HG03280 (cell line): ENCODE measurements at regions not wholly inside any gene's neighbourhood (a gene's known extent, or its start where the extent isn't known, plus 50 kb on each side); places are given as distances from the start of the nearest gene placed in this dataset.
A peak's percentile ranks its signal among the peaks of the same experiment; 100 is the strongest.

ENCODE experiments used
- ATAC-seq: cut with Tn5 transposase; IDR thresholded peaks from one replicate; pipeline ENCODE4 v1.9.1; 2021; ENCODE audit warnings: mild to moderate bottlenecking, moderate library complexity; ENCODE audit not compliant: unreplicated experiment

DNA sequence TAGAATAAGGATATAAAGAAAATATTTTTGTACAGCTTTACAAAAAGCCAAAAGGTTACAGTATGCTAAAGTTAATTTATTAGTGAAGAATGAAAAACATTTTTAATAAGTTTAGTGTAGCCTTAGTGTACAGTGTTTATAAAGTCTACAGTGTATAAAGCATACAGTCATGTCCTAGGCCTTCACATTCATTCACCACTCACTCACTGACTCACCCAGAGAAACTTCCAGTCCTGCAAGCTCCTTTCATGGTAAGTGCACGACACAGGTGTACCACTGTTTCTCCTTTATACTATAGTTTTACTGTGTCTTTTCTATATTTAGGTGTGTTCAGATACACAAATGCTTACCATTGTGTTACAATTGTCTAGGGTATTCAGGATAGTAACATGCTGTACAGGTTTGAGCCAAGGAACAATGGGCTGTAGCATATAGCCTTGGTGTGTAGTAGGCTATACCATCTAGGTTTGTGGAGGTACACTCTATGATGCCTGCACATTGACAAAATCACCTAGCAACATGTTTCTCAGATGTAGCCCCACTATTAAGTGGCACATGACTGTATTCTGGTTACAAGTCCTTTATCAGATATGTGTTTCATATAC lies 197.1 kb upstream of the KBTBD8 start:
- no peak for ATAC-seq

DNA sequence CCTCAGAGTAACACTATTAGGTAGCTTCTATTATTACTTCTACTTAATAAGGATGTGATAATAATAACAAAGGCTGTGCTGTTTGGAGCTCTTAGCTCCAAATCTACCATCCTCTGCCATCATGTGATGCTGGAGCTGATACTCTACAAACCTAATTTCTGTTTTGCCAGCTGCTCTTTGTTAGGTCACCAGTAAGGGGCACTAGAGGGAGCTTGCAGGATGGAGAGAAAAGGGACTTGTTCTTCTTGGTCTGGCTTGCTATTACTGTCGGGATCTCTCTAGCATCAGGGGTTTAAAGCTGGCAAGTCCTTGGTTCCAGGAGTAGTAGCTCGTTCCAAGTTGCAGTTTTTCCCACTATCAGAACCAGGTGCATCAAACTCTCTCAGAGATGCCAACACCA lies 194.9 kb upstream of the KBTBD8 start:
- ATAC-seq: no peak

DNA sequence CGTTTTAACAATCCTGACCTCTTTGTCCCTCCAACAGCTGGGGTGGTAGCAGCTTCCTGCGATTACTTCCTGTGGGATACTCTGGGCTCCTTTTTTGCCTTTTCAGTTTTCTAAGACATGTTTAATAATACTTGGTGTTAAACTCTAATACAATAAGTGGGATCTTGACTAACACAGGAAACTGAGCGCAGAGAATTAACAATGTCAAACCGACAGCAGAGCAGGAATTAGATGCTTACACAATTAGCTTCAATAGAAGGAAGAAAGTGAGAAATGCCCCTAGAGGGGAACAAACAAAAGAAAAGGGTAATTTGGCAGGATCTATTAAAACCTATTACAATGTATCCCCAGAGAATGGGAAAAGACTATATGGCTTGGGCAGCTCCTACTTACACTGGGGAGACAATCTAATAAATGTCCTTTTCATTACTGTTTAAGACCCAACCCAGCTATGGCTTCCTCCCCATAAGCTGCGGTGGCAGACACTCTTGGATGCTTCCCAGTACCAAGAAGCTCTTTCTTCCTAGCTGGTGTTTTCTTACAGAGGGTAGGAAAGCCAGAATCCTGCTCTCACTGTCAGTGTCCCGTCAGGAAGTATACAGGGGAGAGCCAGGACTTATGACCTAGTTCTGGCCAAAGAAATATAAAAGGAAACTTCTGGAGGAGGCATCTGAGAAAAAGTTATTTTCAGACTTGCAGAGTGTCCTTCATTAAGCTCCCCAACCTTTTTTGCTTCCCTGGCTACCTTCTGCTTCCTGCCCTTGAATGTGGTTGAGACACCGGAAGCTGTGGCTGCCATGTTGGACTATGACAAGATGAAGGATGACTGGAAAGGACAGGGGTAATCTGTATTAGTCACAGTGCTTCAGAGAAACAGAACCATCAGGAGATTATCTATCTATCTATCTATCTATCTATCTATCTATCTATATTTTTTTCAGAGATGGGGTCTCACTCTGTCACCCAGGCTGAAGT lies 194.1 kb upstream of the KBTBD8 start:
- ATAC-seq: no peak

DNA sequence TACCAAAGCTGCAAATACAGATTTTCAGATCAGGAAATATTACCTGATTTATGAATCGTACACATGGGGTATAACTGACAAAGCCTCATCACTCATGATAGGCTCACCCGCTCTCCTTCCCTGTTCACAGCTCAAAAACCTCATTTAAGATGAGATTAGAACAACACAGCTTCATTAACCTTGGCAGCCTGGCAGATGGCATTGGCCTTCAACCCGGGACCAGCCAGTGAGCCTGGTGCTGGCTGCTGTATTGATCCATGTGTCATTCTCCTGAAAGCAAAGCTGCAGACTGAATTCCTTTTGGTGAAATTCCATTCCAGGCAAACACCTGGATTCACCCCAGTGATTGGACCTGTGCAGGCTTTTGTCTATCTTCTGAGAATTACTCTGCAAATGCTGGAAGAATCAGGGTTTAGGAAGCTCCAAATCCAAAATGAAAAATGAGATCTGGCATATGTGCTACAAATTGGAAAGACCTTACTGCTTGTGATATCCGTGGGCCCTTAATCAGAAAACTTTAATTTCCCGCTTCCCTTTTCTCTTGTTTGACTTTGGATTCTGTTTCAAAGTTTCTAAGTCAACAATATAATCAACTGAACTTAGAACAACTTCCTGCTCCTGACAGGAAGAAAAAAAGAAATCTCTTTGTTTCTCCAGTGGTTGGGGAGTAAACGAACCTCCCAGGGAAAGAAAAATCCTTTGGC lies 189.1 kb upstream of the KBTBD8 start:
- ATAC-seq: no peak

DNA sequence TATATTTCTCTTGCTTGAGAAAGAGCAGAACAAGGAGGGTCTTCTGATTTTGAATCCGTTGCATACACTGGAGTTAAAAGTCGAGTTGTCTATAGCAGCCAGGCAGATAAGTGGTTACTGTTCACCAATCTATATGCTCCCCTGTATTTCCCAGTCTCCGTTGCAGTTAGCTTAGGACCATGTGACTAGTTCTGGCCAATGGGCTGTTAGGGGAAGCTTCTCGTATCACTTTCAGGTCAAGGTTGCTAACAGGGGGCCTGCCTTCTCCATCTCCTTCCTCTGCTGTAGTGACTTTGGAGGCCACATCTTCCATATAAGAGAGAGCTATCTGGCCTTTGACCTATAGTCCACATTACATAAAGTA lies 188.5 kb upstream of the KBTBD8 start:
- no peak for ATAC-seq

DNA sequence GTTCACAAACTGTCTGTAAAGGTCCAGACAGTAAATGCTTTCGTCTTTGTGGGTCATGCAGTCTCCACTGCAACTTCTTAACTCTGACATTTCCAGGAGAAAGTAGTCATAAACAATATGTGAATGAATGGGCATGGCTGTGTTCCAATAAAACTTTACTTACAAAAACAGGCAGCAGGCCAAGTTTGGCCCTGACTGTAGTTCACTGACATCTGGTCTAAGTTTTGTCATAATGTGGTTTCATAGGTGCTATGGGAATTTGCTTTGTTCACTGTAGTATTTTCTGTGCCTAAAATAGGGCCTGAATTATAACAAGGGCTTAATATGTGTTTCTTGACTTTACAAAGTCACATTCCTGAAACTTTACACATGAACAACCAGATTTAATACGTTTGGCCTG lies 186.0 kb upstream of the KBTBD8 start:
- ATAC-seq: no peak

DNA sequence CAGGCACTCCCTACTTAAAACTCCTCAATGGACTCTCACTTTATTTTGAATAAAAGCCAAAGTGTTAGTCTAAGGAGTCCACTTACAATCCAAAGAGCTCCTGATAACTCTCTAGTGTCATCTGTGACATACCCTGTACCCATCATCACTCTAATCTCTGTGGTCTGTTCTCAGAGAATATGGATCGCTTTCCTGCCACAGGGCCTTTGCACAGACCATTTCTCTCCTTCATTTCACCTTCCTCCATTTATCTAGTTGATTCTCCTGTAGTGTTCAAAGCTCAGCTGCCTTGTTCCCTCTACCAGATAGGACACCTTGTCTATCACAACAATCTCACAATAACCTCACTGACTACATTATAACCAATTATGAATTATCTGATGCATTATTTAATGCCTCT lies 185.4 kb upstream of the KBTBD8 start:
- ATAC-seq: no peak

DNA sequence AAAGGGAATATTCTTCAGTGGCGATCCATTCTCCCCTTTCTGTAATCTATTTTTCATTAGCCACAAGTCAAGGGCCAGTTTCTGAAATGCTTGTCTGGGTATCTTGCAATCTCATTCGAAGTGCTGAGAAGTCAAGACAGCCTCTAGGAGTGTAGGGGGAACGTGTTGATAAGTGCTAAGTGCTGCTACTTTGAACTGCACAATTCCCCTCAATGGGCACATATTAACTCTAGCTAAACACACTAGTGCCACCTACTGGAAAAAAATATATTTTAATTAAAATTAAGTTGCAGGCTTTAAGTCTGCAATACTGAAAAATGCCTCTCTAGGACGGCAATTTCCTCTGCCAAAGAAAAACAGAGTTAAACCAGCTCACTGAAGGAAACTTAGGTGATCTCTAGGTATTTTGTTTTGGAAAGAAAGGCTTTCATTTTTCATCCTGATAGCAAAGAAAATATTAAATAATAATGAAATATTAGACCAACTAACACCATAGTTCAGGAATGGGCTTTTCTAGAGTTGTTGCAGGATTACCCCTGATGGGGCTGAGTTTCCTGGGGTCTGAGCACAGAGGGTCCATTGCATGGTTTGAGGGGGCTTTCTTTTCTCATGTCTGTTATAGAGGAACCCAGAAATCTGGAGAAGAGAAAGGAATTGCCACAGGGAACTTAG lies 181.9 kb upstream of the KBTBD8 start:
- no peak for ATAC-seq

DNA sequence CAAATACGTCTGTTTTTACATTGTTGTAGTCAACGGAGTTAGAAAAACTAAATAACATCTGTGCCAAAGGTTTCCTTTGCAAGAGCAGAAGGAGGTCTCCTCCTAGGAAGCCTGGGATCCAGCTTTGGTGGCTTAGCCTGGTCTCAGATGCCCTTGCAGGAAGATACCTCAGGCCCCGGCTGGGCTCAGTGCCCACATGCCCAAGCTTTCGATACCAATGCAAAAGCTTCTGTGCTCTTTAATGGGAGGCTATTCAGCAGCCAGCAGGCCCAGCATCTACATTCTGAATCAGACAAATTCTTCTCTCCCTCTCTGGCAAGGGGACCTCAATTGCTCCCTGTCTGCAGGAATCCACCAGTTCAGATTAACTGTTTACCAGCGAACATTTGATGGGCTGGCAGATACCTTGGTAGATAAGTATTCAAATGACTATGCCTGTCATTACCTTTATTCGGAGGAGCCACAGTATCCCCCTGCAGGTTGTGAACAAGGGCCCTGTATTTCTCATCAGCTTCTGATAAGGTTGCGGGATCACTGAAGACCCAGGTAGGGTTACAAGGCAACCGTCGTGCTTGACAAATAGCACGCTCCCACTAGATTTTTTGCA lies 180.1 kb upstream of the KBTBD8 start:
- no peak for ATAC-seq

DNA sequence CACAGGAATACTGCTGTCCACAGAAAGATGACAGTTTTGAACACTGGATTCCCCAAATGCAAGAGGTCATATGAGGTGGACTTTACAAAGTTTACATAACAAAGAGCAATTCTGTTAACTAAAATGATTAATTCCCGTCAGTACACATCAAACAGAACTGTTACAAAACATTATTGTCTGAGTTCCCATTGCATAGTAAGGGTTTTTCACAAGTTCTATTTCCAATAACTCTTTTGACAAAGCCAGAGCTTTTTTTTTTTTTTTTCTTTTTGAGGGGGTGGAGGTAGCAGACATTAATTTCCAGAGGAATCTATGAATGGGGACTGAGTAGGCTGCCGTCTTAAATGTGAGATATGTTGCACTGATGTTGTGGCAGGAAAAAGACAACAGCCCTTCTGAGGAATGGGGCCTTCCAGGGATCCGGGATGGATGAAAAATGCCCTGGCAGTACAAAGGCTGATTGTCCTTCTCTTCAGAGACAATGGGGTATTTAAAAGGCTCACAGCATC lies 178.1 kb upstream of the KBTBD8 start:
- no peak for ATAC-seq

DNA sequence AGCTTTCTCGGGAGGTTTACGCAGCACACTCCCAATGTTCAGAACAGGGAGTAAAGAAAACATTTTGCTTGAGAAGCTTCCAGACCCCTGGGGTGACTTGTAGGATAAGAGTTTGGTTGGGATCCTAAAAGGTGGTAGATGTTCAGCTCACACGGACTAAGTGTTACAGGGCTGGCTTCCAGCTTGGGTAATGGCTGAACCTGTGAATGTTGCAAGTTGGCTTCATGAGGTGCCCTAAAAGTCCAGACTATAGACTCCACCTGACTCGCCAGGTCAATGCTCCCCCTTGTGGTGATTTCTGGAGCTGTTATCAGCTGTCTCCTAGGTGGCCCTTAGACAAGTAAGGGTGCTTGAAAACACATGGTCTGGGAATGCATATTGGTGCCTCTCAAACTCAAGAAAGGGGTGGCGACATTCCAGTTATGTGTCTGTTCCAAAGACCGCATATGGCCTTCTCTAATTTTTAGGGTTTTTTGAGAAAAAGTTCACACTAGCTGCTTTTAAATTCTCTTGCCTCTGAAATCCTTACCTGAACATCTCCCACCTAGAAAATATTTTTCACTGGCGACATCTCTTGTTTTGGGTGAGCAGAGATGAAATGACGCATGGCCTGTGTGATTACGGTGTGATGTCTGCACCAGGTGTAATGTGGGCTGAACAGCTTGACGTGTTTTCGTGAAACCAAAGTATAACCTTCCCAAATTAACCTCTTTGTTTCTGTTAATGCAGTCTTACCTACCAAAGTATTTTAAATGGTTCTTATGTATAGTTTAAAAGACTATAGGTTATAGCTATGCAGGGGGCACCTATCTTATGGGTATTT lies 175.7 kb upstream of the KBTBD8 start:
- peak; percentile 87 for ATAC-seq

DNA sequence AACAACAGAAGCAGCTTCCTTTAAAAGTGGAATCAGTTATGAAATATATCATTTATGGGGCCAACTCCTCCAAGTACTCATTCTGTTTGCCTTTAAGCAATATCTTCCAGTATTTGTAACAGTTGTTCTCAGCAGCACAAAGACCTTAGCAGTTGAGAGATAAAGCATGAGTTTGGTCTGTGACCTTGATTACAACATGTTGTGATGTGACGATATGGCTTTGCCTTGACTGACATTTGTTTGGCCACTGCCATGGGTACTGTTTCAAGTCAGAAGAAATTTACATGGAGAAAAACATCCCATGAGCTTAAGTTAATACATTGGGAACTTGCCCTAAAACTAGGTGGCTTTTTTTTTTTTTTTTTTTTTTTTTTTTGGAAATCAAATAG lies 175.1 kb upstream of the KBTBD8 start:
- no peak for ATAC-seq

DNA sequence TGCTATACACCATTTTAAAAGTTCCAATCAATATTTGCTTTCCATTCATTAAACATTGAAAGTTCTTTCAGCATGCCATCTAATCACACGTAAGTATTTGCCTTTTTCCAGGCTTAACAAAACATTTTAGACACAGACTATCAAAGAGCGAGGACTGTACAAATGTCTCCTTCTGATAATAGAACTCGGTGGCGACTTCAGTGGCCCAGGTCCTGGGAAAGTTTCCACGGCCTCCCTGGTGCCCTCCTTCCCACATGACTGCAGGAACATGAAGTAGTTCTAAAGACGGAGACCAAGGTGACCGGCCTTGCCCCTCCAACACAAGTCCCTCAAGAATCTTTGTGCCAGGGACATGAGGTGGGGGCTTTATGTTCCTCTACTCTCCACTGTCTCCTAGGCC lies 174.6 kb upstream of the KBTBD8 start:
- ATAC-seq: no peak

DNA sequence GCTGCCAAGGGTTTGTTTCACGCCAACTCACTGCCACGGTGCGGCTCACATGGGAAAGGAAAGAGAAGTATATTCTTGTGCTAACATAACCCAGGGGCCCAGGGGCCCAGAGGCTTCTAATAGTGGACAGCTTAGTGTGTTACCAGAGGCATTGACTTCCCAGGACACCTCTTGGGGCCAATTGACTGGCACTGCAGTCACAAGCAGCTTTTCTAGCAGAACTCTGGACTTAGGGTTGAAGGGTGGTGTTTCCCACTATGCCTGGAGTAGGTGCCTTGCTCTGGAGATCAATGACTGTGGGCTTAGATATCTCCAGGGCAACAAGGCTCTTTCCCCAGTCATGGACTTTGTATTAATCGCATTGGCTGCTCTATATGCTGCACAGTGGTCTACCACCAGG lies 172.7 kb upstream of the KBTBD8 start:
- ATAC-seq: no peak

DNA sequence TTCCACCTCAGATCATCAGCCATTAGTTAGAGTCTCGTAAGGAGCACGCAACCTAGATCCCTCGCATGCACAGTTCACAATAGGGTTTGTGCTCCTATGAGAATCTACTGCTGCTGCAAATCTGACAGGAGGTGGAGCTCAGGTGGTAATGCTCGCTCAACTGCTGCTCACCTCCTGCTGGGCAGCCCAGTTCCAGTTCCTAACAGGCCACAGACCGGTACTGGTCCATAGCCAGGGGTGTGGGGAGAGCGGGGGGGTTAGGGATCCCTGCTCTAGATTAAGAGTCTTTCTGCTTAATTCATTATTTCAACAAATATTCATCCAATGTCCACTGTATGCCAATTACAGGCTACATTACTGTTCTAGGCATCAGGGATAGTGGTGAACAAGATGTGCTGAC lies 170.4 kb upstream of the KBTBD8 start:
- no peak for ATAC-seq

DNA sequence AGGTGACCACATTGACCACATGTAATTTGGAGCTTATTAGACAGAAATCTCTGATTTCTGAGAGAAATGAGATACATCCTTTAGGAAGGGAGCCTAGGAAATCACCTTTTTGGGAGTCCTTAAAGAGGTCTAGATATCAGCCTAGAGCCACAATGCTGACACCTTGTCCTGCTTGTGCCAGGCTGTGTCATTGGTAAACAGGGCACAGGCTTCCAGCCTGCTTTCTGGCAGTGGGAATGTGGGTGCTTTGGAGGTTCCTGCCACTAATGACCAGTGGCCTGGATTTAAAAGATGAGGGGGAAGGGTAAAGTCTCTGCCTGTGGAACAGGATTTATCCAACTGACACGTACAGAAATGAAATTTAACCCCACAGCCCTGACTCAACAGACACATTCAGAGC lies 169.8 kb upstream of the KBTBD8 start:
- no peak for ATAC-seq

DNA sequence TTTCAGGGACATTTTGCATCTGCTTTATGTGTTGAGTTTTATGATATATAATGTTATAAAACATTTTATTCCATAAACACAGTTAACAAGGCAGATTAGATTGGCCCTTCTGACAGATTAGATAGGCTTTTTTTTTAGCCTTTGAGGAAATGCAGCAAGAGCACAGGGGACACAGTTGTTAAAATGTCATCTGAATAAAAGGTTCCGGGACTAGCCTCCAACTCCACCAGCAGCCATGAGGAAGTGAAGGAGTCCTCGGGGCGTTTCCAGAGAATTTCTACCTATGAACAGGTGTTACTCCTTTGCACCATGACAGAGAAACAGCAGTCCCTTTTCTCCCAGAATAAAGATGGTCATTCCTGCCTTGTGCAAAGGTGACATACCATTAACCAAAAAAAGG lies 167.8 kb upstream of the KBTBD8 start:
- ATAC-seq: no peak

DNA sequence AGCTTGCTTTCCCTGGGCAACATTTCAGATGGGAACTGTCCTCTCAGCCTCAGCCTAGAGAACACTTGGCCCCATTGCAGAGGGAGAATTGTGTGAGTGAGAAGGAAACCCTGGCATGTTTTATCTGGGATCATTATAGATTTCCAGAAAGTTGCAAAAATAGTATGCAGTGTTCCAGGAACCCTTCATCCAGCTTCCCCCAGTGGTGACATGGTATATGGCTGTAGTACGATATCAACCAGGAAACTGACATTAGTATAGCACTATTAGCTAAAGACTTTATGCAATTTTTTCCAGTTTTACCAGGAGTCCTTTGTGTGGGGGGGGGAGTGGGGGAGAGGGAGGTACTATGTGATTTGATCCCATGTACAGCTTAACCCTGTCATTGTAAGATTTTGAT lies 166.2 kb upstream of the KBTBD8 start:
- ATAC-seq: no peak

DNA sequence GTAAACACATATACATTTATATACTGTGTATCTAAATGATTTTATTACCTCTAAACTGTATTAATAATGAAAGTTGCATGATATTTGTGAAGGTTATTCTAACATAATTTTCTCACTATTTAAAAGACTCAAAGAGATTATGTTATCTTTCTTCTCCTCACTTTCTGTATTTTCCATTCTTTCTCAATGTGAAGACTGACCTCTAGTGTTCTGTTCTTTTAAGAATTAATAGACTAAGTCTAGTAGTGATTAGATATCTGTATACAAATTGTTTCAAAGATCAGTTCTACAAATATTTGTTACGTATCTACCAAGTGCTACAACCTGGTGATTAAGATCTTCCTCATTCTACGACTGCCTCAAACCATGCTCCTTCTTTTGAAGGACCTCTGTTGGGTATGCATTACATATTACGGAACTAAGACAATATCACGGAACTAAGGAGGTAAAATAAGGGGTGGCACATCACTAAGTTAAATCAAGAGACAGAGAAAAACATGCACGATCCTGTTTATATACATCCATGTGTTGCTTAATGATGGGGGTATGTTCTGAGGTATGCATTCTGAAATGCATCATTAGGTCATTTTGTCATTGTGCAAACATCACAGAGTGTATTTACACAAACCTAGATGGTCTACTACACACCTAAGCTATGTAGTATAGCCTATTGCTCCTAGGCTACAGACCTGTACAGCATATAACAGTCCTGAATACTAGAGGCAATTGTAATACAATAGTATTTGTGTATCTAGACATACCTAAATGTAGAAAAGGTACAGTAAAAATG lies 161.5 kb upstream of the KBTBD8 start:
- no peak for ATAC-seq
